ENCODE measurements at regions not wholly inside any gene's neighbourhood (a gene's known extent, or its start where the extent isn't known, plus 50 kb on each side); places are given as distances from the start of the nearest gene placed in this dataset.

DNA sequence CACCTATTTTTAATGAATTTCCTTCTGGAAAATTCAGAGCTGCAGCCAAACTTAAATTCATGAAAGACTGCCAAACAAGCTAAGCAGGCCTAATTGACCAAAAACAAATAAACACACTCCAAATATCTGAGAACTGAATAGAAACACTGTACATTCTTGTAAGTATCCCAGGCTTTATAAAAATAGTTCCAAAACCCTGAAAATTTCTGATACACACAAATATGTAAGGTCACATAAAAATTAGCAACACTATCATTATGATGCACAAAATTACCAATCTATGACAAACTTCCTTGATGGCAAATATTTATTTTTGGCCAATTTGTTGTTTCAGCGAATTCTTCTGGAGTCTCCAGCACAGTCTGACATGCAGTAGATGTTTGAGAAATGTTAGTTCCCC, 117.9 kb upstream of the UBE2E2 start (continued):
- TF ChIP-seq BACH2 (CRISPR knock-in tag; IDR thresholded peaks at IDR 0.05; ENCODE audit: borderline replicate concordance): no peak

DNA sequence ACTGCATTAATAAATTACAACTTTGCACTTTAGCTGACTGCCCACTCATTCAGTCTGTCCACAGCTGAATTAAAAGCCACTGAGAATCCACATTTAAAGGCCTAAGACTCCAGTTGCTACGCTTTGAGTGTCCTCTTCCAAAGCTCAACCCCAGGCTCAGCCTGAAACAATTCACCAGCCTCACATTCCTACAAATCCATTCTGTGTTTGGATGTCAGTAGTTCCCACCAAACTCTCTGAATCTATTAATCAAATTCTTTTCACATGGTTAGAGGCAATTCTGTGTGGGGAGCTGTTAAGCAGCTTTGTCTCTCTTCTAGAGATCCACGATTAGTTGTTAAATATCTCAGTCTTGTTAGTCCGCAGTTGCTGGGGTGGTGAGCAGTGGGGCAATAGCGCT, 116.8 kb upstream of the UBE2E2 start:
- ATAC-seq: no peak
- TF ChIP-seq, protein P1, sequence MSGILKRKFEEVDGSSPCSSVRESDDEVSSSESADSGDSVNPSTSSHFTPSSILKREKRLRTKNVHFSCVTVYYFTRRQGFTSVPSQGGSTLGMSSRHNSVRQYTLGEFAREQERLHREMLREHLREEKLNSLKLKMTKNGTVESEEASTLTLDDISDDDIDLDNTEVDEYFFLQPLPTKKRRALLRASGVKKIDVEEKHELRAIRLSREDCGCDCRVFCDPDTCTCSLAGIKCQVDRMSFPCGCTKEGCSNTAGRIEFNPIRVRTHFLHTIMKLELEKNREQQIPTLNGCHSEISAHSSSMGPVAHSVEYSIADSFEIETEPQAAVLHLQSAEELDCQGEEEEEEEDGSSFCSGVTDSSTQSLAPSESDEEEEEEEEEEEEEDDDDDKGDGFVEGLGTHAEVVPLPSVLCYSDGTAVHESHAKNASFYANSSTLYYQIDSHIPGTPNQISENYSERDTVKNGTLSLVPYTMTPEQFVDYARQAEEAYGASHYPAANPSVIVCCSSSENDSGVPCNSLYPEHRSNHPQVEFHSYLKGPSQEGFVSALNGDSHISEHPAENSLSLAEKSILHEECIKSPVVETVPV (CRISPR knock-in tag; IDR thresholded peaks at IDR 0.05): no peak
- TF ChIP-seq, protein P2, sequence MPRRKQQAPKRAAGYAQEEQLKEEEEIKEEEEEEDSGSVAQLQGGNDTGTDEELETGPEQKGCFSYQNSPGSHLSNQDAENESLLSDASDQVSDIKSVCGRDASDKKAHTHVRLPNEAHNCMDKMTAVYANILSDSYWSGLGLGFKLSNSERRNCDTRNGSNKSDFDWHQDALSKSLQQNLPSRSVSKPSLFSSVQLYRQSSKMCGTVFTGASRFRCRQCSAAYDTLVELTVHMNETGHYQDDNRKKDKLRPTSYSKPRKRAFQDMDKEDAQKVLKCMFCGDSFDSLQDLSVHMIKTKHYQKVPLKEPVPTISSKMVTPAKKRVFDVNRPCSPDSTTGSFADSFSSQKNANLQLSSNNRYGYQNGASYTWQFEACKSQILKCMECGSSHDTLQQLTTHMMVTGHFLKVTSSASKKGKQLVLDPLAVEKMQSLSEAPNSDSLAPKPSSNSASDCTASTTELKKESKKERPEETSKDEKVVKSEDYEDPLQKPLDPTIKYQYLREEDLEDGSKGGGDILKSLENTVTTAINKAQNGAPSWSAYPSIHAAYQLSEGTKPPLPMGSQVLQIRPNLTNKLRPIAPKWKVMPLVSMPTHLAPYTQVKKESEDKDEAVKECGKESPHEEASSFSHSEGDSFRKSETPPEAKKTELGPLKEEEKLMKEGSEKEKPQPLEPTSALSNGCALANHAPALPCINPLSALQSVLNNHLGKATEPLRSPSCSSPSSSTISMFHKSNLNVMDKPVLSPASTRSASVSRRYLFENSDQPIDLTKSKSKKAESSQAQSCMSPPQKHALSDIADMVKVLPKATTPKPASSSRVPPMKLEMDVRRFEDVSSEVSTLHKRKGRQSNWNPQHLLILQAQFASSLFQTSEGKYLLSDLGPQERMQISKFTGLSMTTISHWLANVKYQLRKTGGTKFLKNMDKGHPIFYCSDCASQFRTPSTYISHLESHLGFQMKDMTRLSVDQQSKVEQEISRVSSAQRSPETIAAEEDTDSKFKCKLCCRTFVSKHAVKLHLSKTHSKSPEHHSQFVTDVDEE (CRISPR knock-in tag; IDR thresholded peaks at IDR 0.05): no peak
- no peak for TF ChIP-seq PPARA (CRISPR knock-in tag; IDR thresholded peaks at IDR 0.05; ENCODE audit: borderline replicate concordance)
- no peak for TF ChIP-seq ISL1 (CRISPR knock-in tag; IDR thresholded peaks at IDR 0.05)
- no peak for TF ChIP-seq BACH2 (CRISPR knock-in tag; IDR thresholded peaks at IDR 0.05; ENCODE audit: borderline replicate concordance)
- no peak for TF ChIP-seq RARB (CRISPR knock-in tag; IDR thresholded peaks at IDR 0.05)
- TF ChIP-seq SNAI2 (CRISPR knock-in tag; IDR thresholded peaks at IDR 0.05): no peak
- TF ChIP-seq ESRRG (CRISPR knock-in tag; IDR thresholded peaks at IDR 0.05): no peak
- TF ChIP-seq ARNTL (CRISPR knock-in tag; IDR thresholded peaks at IDR 0.05; ENCODE audit: borderline replicate concordance, low read depth): no peak
- TF ChIP-seq, protein P3, sequence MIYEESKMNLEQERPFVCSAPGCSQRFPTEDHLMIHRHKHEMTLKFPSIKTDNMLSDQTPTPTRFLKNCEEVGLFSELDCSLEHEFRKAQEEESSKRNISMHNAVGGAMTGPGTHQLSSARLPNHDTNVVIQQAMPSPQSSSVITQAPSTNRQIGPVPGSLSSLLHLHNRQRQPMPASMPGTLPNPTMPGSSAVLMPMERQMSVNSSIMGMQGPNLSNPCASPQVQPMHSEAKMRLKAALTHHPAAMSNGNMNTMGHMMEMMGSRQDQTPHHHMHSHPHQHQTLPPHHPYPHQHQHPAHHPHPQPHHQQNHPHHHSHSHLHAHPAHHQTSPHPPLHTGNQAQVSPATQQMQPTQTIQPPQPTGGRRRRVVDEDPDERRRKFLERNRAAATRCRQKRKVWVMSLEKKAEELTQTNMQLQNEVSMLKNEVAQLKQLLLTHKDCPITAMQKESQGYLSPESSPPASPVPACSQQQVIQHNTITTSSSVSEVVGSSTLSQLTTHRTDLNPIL (CRISPR knock-in tag; IDR thresholded peaks at IDR 0.05; ENCODE audit: low read depth): no peak
- TF ChIP-seq ZFP30 (CRISPR knock-in tag; IDR thresholded peaks at IDR 0.05): no peak
- no peak for TF ChIP-seq GLIS3 (CRISPR knock-in tag; IDR thresholded peaks at IDR 0.05)
- TF ChIP-seq, protein P4, sequence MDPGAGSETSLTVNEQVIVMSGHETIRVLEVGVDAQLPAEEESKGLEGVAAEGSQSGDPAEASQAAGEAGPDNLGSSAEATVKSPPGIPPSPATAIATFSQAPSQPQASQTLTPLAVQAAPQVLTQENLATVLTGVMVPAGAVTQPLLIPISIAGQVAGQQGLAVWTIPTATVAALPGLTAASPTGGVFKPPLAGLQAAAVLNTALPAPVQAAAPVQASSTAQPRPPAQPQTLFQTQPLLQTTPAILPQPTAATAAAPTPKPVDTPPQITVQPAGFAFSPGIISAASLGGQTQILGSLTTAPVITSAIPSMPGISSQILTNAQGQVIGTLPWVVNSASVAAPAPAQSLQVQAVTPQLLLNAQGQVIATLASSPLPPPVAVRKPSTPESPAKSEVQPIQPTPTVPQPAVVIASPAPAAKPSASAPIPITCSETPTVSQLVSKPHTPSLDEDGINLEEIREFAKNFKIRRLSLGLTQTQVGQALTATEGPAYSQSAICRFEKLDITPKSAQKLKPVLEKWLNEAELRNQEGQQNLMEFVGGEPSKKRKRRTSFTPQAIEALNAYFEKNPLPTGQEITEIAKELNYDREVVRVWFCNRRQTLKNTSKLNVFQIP (CRISPR knock-in tag; IDR thresholded peaks at IDR 0.05; ENCODE audit: borderline replicate concordance, low read depth): no peak
- TF ChIP-seq CSDC2 (CRISPR knock-in tag; IDR thresholded peaks at IDR 0.05): no peak
- no peak for TF ChIP-seq ZNF565 (CRISPR knock-in tag; conservative IDR thresholded peaks at IDR 0.05; ENCODE audit: low read depth)
- TF ChIP-seq TOX (CRISPR knock-in tag; IDR thresholded peaks at IDR 0.05; ENCODE audit: borderline replicate concordance): no peak
- TF ChIP-seq ZC3H10 (CRISPR knock-in tag; IDR thresholded peaks at IDR 0.05): no peak

DNA sequence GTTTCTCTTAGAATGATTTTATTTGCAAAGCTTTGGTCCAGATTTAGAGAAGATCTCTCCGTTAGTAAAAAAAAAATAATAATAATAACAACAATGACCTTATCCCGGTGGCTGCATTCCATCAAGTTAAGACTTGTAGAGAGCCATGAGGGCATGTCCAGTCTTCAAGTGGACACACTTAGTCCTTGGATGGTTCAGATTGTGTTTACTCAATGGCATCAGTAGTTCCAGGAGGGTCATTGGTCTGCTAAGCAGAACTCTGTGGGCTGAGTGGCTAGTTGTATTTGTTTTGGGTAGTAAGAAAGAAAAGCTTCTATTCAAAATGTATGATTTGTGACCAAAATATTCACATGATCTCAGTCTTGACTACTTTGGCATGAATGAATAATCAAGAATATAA, 116.3 kb upstream of the UBE2E2 start:
- no peak for ATAC-seq
- no peak for TF ChIP-seq ZFP3 (CRISPR knock-in tag; IDR thresholded peaks at IDR 0.05)
- TF ChIP-seq, protein P4 (CRISPR knock-in tag; IDR thresholded peaks at IDR 0.05; ENCODE audit: borderline replicate concordance, low read depth): no peak
- TF ChIP-seq RARB (CRISPR knock-in tag; IDR thresholded peaks at IDR 0.05): no peak
- TF ChIP-seq, protein P3 (CRISPR knock-in tag; IDR thresholded peaks at IDR 0.05; ENCODE audit: low read depth): no peak
- TF ChIP-seq ISL1 (CRISPR knock-in tag; IDR thresholded peaks at IDR 0.05): no peak
- TF ChIP-seq PPARA (CRISPR knock-in tag; IDR thresholded peaks at IDR 0.05; ENCODE audit: borderline replicate concordance): no peak
- TF ChIP-seq TOX (CRISPR knock-in tag; IDR thresholded peaks at IDR 0.05; ENCODE audit: borderline replicate concordance): no peak
- TF ChIP-seq ZNF8 (CRISPR knock-in tag; IDR thresholded peaks at IDR 0.05): no peak

Measured in SK-N-SH treated with all-trans-retinoic acid at 6 μM for 48 hours (cell line).